RKO (cell line): ENCODE measurements at regions not wholly inside any gene's neighbourhood (a gene's known extent, or its start where the extent isn't known, plus 50 kb on each side); places are given as distances from the start of the nearest gene placed in this dataset.

ENCODE experiments used
- DNase-seq: peaks from one replicate; pipeline ENCODE4 v3.0.0-alpha.2; 2016; ENCODE audit warnings: low spot score

GRCh38 chr7:108697254-108697653 lies 127.6 kb downstream of the DNAJB9 start:
- no peak for DNase-seq

- DNase-seq: no peak
Observed at GRCh38 chr7:108711611-108712010, 141.9 kb downstream of the DNAJB9 start.

GRCh38 chr7:108716783-108717182 lies 147.1 kb downstream of the DNAJB9 start:
- DNase-seq: peak; percentile 31

GRCh38 chr7:108717781-108718180 lies 148.1 kb downstream of the DNAJB9 start:
- DNase-seq: no peak

- DNase-seq: no peak
Observed at GRCh38 chr7:108719631-108720030, 150.0 kb downstream of the DNAJB9 start.

GRCh38 chr7:108722561-108722960 lies 152.9 kb downstream of the DNAJB9 start:
- DNase-seq: no peak

GRCh38 chr7:108723381-108723814 lies 153.7 kb downstream of the DNAJB9 start:
- DNase-seq: no peak

- DNase-seq: no peak
Observed at GRCh38 chr7:108724251-108725100, 154.8 kb downstream of the DNAJB9 start.

GRCh38 chr7:108735814-108736213 lies 166.1 kb downstream of the DNAJB9 start:
- no peak for DNase-seq

- no peak for DNase-seq
Observed at GRCh38 chr7:108736221-108736891, 166.7 kb downstream of the DNAJB9 start.

GRCh38 chr7:108770981-108771745 lies 201.5 kb downstream of the DNAJB9 start:
- DNase-seq: no peak

- DNase-seq: no peak
Observed at GRCh38 chr7:108771853-108772252, 202.2 kb downstream of the DNAJB9 start.

GRCh38 chr7:108777966-108778365 lies 208.3 kb downstream of the DNAJB9 start:
- no peak for DNase-seq

GRCh38 chr7:108789451-108789850 lies 219.8 kb downstream of the DNAJB9 start:
- DNase-seq: no peak

GRCh38 chr7:108794466-108794865 lies 224.8 kb downstream of the DNAJB9 start:
- DNase-seq: no peak

- DNase-seq: no peak
Observed at GRCh38 chr7:108802650-108803049, 233.0 kb downstream of the DNAJB9 start.

- DNase-seq: peak; percentile 59
Observed at GRCh38 chr7:108805808-108806397, 236.2 kb downstream of the DNAJB9 start.

GRCh38 chr7:108808549-108809266 lies 239.0 kb downstream of the DNAJB9 start:
- DNase-seq: no peak

GRCh38 chr7:108809356-108809755 lies 239.7 kb downstream of the DNAJB9 start:
- DNase-seq: no peak

- DNase-seq: no peak
Observed at GRCh38 chr7:108810756-108811385, 241.2 kb downstream of the DNAJB9 start.
